Spleen (tissue), 11 donors: ENCODE measurements at regions not wholly inside any gene's neighbourhood (a gene's known extent, or its start where the extent isn't known, plus 50 kb on each side); places are given as distances from the start of the nearest gene placed in this dataset.

ENCODE experiments used
- DNase-seq: peaks from one replicate; pipeline ENCODE4 v3.0.0-alpha.2; 2020
- H3K27ac ChIP-seq, 8 donors: fragments of 200-600 bp; sonication (generic) in 7 of 8; 1 replicate in 4 of 8; 2 replicates in 4 of 8; pipeline versions ENCODE4 v1.5.0 to v1.8.0; 2016 to 2021; ENCODE audit warnings: inconsistent platforms in 4 of 8, mild to moderate bottlenecking in 4 of 8, moderate library complexity in 1 of 8
- H3K27me3 ChIP-seq, 7 donors: fragments of 200-600 bp; sonication (generic) in 6 of 7; replicated peaks in 1 of 7; 1 replicate in 4 of 7; 2 replicates in 3 of 7; pipeline versions ENCODE4 v1.5.0 to v1.8.0; 2016 to 2021; ENCODE audit warnings: inconsistent platforms in 3 of 7, mild to moderate bottlenecking in 1 of 7
- H3K36me3 ChIP-seq, 6 donors: fragments of 200-600 bp; sonication (generic) in 5 of 6; 1 replicate in 4 of 6; 2 replicates in 2 of 6; pipeline versions ENCODE4 v1.5.0 to v1.8.0; 2016 to 2021; ENCODE audit warnings: inconsistent platforms in 2 of 6
- H3K4me1 ChIP-seq, 6 donors: fragments of 200-600 bp; sonication (generic) in 5 of 6; 1 replicate in 3 of 6; 2 replicates in 3 of 6; pipeline versions ENCODE4 v1.5.0 to v1.8.0; 2016 to 2021; ENCODE audit warnings: inconsistent platforms in 3 of 6
- H3K4me3 ChIP-seq, 8 donors: fragments of 200-600 bp; sonication (generic) in 7 of 8; 1 replicate in 4 of 8; 2 replicates in 4 of 8; pipeline versions ENCODE4 v1.5.0 to v1.8.0; 2016 to 2021; ENCODE audit warnings: inconsistent platforms in 4 of 8, mild to moderate bottlenecking in 4 of 8, moderate library complexity in 2 of 8
- H3K9me3 ChIP-seq, 8 donors: fragments of 200-600 bp; sonication (generic) in 7 of 8; 1 replicate in 4 of 8; 2 replicates in 4 of 8; pipeline versions ENCODE4 v1.5.0 to v1.8.0; 2016 to 2021; ENCODE audit warnings: inconsistent platforms in 4 of 8
- POLR2A ChIP-seq, 3 donors: fragments of 450-650 bp; IDR thresholded peaks; one replicate each; pipeline ENCODE4 v1.5.1; 2017; ENCODE audit warnings: antibody characterized with exemption in 3 of 3, mild to moderate bottlenecking in 1 of 3
- POLR2AphosphoS5 ChIP-seq, 3 donors: sonication (generic); formaldehyde crosslinking; IDR thresholded peaks; one replicate each; pipeline ENCODE4 v1.5.1; 2017; ENCODE audit warnings: antibody characterized with exemption in 3 of 3
- WGBS, 5 donors: extraction: QIAGEN DNeasy Blood & Tissue Kit in 3 of 5; methylation state at CpG; one replicate each; pipeline versions ENCODE4 v1.1.5 to v1.1.7; 2013 to 2018; 5-methylcytosine and 5-hydroxymethylcytosine counted together
- intact Hi-C: fragments of 100-400 bp; cut with DNase I; formaldehyde crosslinking; loops from one replicate; pipeline ENCODE4 v1.15.0; 2023; ENCODE audit warnings: low total_unique reads
- TF ChIP-seq, protein P1 (sequence below), 11 experiments: fragments of 200-600 bp in 7 of 11; fragments of 450-650 bp in 4 of 11; sonication (generic) in 4 of 11; IDR thresholded peaks in 8 of 11; conservative IDR thresholded peaks in 3 of 11; 1 replicate in 7 of 11; 2 replicates in 4 of 11; pipeline versions ENCODE4 v1.4.0 to v1.8.0; 2016 to 2021; ENCODE audit warnings: antibody characterized with exemption in 11 of 11, inconsistent platforms in 4 of 11, mild to moderate bottlenecking in 1 of 11
- donor health status: healthy with polysubstance abuse.
- donor health status: DM: no; HTN: no; CAD: no; lungs with moderate emphysema.
- donor health status: DM: no; HTN: no; CAD: no.
- donor health status: Bipolar disorder and iron deficiency.
- donor health status: healthy.
- donor health status: DM: no; HTN: no; CAD: no.
- donor health status: DM: yes; HTN: yes; CAD: no.

DNA sequence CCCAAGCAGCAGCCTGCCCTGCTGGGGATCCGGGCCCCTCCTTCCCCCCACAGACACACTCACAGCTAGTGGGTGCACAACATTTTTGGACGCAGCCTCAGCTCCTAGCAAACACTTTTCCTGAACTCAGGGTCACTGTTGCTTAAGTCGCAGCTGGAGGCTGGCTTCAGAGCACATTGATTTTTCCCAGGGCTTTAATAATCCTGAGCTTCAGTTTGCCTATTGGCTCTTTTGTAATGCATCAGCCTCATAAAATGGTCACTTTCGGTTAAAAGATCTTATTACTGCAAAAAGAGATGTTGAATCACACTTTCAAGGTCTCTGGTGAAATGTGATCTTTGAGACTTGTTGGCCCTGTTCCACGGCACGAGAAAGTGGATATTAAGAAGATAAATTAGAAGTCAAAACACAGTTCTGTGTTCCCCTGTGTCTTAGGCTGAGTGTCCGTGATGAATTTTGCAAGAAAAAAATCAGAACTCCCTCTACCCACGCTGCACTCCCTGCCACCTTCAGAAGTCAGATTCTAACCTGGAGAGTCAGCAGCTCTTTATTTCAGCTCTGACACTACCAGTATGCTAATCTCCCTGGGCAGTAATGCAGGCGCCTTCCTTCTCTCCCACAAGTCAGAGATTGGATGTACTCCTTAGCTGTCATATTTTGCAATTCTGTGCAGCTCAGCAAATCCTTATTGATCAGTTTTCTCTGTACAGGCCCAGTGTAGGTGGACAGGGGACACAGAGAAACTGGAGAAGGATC is 158.2 kb upstream of the E2F8 start:
- TF ChIP-seq, protein P1, sequence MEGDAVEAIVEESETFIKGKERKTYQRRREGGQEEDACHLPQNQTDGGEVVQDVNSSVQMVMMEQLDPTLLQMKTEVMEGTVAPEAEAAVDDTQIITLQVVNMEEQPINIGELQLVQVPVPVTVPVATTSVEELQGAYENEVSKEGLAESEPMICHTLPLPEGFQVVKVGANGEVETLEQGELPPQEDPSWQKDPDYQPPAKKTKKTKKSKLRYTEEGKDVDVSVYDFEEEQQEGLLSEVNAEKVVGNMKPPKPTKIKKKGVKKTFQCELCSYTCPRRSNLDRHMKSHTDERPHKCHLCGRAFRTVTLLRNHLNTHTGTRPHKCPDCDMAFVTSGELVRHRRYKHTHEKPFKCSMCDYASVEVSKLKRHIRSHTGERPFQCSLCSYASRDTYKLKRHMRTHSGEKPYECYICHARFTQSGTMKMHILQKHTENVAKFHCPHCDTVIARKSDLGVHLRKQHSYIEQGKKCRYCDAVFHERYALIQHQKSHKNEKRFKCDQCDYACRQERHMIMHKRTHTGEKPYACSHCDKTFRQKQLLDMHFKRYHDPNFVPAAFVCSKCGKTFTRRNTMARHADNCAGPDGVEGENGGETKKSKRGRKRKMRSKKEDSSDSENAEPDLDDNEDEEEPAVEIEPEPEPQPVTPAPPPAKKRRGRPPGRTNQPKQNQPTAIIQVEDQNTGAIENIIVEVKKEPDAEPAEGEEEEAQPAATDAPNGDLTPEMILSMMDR (IDR thresholded peaks at IDR 0.05 in 8 of 11, conservative IDR thresholded peaks at IDR 0.05 in 3 of 11): no peak
- TF ChIP-seq POLR2A (IDR thresholded peaks at IDR 0.05) (no peak), POLR2AphosphoS5 (IDR thresholded peaks at IDR 0.05) (peak in 1 of 3 donors; percentile 21)
- Histone ChIP-seq H3K27me3 (peaks cover 0 to 19% (median 0%) of the 10 kb centered on the region in 7 donors), H3K4me3 (no peak overlapping the region), H3K36me3 (no peaks in the 10 kb centered on the region), H3K9me3 (no peaks in the 10 kb centered on the region), H3K4me1 (peaks cover 0 to 8% (median 0%) of the 10 kb centered on the region in 6 donors), H3K27ac (no peak overlapping the region)
- intact Hi-C loops: no loop called here
- no peak for DNase-seq
- WGBS, 5 donors: 51 to 69% (median 56%) methylated on average over 9 of the region's 9 CpGs

GRCh38 chr11:19398273-19398672 is 157.5 kb upstream of the E2F8 start:
- TF ChIP-seq, protein P1 (IDR thresholded peaks at IDR 0.05 in 8 of 11, conservative IDR thresholded peaks at IDR 0.05 in 3 of 11): no peak
- TF ChIP-seq POLR2AphosphoS5 (IDR thresholded peaks at IDR 0.05) (no peak), POLR2A (IDR thresholded peaks at IDR 0.05) (no peak)
- WGBS, 5 donors: 72 to 88% (median 76%) methylated on average over 5 of the region's 5 CpGs
- Histone ChIP-seq H3K27me3 (peaks cover 0 to 19% (median 0%) of the 10 kb centered on the region in 7 donors), H3K27ac (no peak overlapping the region), H3K9me3 (no peaks in the 10 kb centered on the region), H3K36me3 (no peaks in the 10 kb centered on the region), H3K4me1 (peaks cover 0 to 8% (median 0%) of the 10 kb centered on the region in 6 donors), H3K4me3 (no peak overlapping the region)
- no peak for DNase-seq
- intact Hi-C loops: no loop called here

DNA sequence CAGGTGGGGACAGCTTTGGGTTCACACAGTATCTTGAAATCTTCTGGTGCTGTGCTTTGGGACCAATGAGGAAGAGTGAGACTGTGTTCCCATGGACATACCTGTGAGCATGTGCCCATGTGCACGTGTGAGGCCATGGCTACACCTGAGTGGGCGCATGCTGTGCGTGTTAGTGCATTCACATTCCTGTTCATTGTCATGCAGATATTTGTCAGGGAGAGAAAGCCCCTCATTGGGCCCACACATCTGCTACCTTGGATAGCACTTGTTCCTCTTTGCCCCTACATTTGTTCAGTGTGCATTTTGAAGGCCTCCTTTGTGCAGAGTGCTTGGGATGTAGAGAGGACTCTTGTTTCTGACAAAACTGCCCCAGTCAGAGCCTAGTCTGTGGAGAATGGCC is 154.3 kb upstream of the E2F8 start:
- Histone ChIP-seq H3K9me3 (peaks cover 0 to 6% (median 0%) of the 10 kb centered on the region in 8 donors), H3K27me3 (peaks cover 0 to 19% (median 0%) of the 10 kb centered on the region in 7 donors), H3K4me3 (no peak overlapping the region), H3K4me1 (peaks cover 0 to 8% (median 0%) of the 10 kb centered on the region in 6 donors), H3K36me3 (no peaks in the 10 kb centered on the region), H3K27ac (no peak overlapping the region)
- TF ChIP-seq POLR2AphosphoS5 (IDR thresholded peaks at IDR 0.05) (no peak), POLR2A (IDR thresholded peaks at IDR 0.05) (no peak)
- TF ChIP-seq, protein P1 (IDR thresholded peaks at IDR 0.05 in 8 of 11, conservative IDR thresholded peaks at IDR 0.05 in 3 of 11): no peak
- no peak for DNase-seq
- intact Hi-C loops: no loop called here
- WGBS, 5 donors: 61 to 67% (median 67%) methylated on average over 3 of the region's 3 CpGs

DNA sequence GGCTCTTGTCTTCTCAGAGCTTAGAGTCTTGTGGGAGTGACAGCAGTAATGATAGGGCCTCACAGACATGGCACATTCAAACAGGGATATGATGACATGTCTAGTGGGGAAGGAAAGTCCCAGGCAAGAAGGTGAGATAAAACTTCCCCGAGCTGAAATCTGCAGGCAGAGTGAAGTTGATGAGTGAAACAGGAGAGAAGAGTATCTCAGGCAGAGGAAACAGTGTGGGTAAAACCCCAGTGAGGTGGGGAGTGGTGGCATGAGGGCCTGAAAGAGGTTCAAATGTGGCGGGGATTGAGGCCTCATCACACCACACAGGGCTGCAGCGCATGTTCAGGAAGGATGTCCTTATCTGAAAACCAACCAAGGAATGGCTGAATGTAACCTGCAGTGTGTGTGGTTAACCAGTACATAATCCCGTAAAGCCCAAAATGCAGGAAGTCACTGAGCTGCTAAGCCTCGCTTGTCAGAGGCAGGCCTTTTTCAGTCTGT is 153.8 kb upstream of the E2F8 start:
- no peak overlapping the region for H3K27ac ChIP-seq
- H3K27me3 ChIP-seq: peaks cover 0 to 16% (median 0%) of the 10 kb centered on the region in 7 donors
- TF ChIP-seq, protein P1 (IDR thresholded peaks at IDR 0.05 in 8 of 11, conservative IDR thresholded peaks at IDR 0.05 in 3 of 11): no peak
- TF ChIP-seq POLR2AphosphoS5 (IDR thresholded peaks at IDR 0.05) (no peak), POLR2A (IDR thresholded peaks at IDR 0.05) (no peak)
- peaks cover 0 to 6% (median 0%) of the 10 kb centered on the region in 8 donors for H3K9me3 ChIP-seq
- H3K4me1 ChIP-seq: peaks cover 0 to 6% (median 0%) of the 10 kb centered on the region in 6 donors
- H3K36me3 ChIP-seq: no peaks in the 10 kb centered on the region
- DNase-seq: no peak
- H3K4me3 ChIP-seq: no peak overlapping the region
- WGBS, 5 donors: 30 to 43% (median 35%) methylated on average over 5 of the region's 5 CpGs
- intact Hi-C loops: no loop called here
